HEK293T (cell line): ENCODE measurements at regions not wholly inside any gene's neighbourhood (a gene's known extent, or its start where the extent isn't known, plus 50 kb on each side); places are given as distances from the start of the nearest gene placed in this dataset.

ENCODE experiments used
- ARNT ChIP-seq: fragments of 450-650 bp; IDR thresholded peaks from 2 replicates; pipeline ENCODE4 v1.6.1; 2017; ENCODE audit warnings: mild to moderate bottlenecking
- BHLHE40 ChIP-seq: fragments of 450-650 bp; IDR thresholded peaks from 2 replicates; pipeline ENCODE4 v1.6.1; 2016; ENCODE audit warnings: mild to moderate bottlenecking, moderate library complexity, borderline replicate concordance
- CTBP1 ChIP-seq: fragments of 450-650 bp; IDR thresholded peaks from 2 replicates; pipeline ENCODE4 v1.6.1; 2016; ENCODE audit warnings: borderline replicate concordance
- ELF4 ChIP-seq: fragments of 450-650 bp; IDR thresholded peaks from 2 replicates; pipeline ENCODE4 v1.6.1; 2017; ENCODE audit warnings: antibody characterized with exemption
- FOXA1 ChIP-seq: fragments of 450-650 bp; IDR thresholded peaks from 2 replicates; pipeline ENCODE4 v1.6.1; 2016; ENCODE audit warnings: mild to moderate bottlenecking
- FOXM1 ChIP-seq: fragments of 450-650 bp; IDR thresholded peaks from 2 replicates; pipeline ENCODE4 v1.6.1; 2017; ENCODE audit warnings: mild to moderate bottlenecking, borderline replicate concordance
- HDGF ChIP-seq: fragments of 450-650 bp; IDR thresholded peaks from 2 replicates; pipeline ENCODE4 v1.6.1; 2017; ENCODE audit warnings: antibody characterized with exemption, borderline replicate concordance
- NFRKB ChIP-seq: fragments of 450-650 bp; IDR thresholded peaks from 2 replicates; pipeline ENCODE4 v1.6.1; 2016; ENCODE audit warnings: mild to moderate bottlenecking, moderate library complexity
- SP1 ChIP-seq: fragments of 450-650 bp; IDR thresholded peaks from 2 replicates; pipeline ENCODE4 v1.6.1; 2017
- SUZ12 ChIP-seq: fragments of 450-650 bp; IDR thresholded peaks from 2 replicates; pipeline ENCODE4 v1.6.1; 2016; ENCODE audit warnings: mild to moderate bottlenecking
- ZNF384 ChIP-seq: fragments of 450-650 bp; IDR thresholded peaks from 2 replicates; pipeline ENCODE4 v1.6.1; 2016
- TF ChIP-seq, protein P1 (sequence below): fragments of 450-650 bp; IDR thresholded peaks from 2 replicates; pipeline ENCODE4 v1.6.1; 2016

DNA sequence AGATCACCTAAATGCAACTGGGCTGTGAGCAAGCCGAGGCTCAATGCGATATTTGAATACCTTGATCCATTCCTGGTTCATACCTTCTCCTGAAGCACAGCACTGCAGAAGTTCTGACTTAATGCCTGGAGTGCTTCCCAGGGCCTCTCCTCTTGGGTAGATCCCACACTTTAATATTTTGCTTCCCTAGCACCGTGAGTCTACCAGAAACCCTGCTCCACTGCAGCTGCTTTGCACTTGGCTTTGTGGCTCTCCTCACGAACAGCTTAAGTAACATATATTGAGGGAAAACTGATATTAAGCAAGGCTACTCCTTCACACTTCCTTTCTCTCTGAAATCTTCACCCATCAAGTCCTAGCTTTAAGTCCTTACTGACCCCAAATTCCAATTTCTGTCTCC lies 51.6 kb upstream of the C13orf42 start:
- no peak for TF ChIP-seq FOXA1
- no peak for TF ChIP-seq BHLHE40
- TF ChIP-seq ZNF384: no peak
- TF ChIP-seq, protein P1, sequence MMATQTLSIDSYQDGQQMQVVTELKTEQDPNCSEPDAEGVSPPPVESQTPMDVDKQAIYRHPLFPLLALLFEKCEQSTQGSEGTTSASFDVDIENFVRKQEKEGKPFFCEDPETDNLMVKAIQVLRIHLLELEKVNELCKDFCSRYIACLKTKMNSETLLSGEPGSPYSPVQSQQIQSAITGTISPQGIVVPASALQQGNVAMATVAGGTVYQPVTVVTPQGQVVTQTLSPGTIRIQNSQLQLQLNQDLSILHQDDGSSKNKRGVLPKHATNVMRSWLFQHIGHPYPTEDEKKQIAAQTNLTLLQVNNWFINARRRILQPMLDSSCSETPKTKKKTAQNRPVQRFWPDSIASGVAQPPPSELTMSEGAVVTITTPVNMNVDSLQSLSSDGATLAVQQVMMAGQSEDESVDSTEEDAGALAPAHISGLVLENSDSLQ: no peak
- TF ChIP-seq SP1: no peak
- TF ChIP-seq ARNT: no peak
- TF ChIP-seq HDGF: no peak
- TF ChIP-seq CTBP1: no peak
- no peak for TF ChIP-seq FOXM1
- no peak for TF ChIP-seq NFRKB
- no peak for TF ChIP-seq SUZ12
- no peak for TF ChIP-seq ELF4
